ENCODE measurements at regions not wholly inside any gene's neighbourhood (a gene's known extent, or its start where the extent isn't known, plus 50 kb on each side); places are given as distances from the start of the nearest gene placed in this dataset.

- TF ChIP-seq POLR2AphosphoS5 (IDR thresholded peaks at IDR 0.05) (no peak), CTCF (IDR thresholded peaks at IDR 0.05) (no peak), POLR2A (IDR thresholded peaks at IDR 0.05) (no peak), EP300 (IDR thresholded peaks at IDR 0.05) (no peak)
Measured at GRCh38 chr15:95410757-95411156, 919.7 kb upstream of the NR2F2 start.

Measured in suprapubic skin (tissue), 4 donors.